IMR-90 (cell line): ENCODE measurements at regions not wholly inside any gene's neighbourhood (a gene's known extent, or its start where the extent isn't known, plus 50 kb on each side); places are given as distances from the start of the nearest gene placed in this dataset.

Experiments
- ATAC-seq: fragments of 200-7000 bp; cut with Tn5 transposase; 2 replicates; pipeline ENCODE4 v1.9.1; 2020; ENCODE audit warnings: low read depth, mild to moderate bottlenecking, moderate library complexity
- BruUV-seq: library from RNA; stranded (reverse); fragments of 400-500 nt; replicated peaks from 2 replicates; lab custom pipeline; 2021; lab: Mats Ljungman, UMichigan
- CTCF ChIA-PET: fragments of 300-600 bp; formaldehyde crosslinking; extraction: SDS; loops from one replicate; lab custom pipeline; 2021; ENCODE audit warnings: antibody characterized with exemption; lab: Yijun Ruan, JAX
- POLR2A ChIA-PET: fragments of 300-600 bp; sonication (Branson Sonifier 250); formaldehyde crosslinking; loops from one replicate; lab custom pipeline; 2022; ENCODE audit warnings: antibody characterized with exemption; ENCODE audit not compliant: unreplicated experiment; lab: Charles Lee
- DNase-seq: peaks from one replicate; pipeline ENCODE4 v3.0.0; 2013
- H2AFZ ChIP-seq: replicated peaks from 2 replicates; pipeline ENCODE3; 2013; ENCODE audit warnings: low read length, mild to moderate bottlenecking; ENCODE audit not compliant: poor library complexity
- H2AK5ac ChIP-seq: 2 replicates; pipeline ENCODE4 v1.6.1; 2013; ENCODE audit warnings: low read depth, low read length, inconsistent platforms
- H2AK9ac ChIP-seq: replicated peaks from 2 replicates; pipeline ENCODE3; 2013; ENCODE audit warnings: mild to moderate bottlenecking, low read depth, low read length, moderate library complexity; ENCODE audit not compliant: poor library complexity
- H2BK120ac ChIP-seq: 2 replicates; pipeline ENCODE4 v1.6.1; 2013; ENCODE audit warnings: low read depth, low read length, inconsistent platforms
- H2BK15ac ChIP-seq: 3 replicates; pipeline ENCODE4 v1.6.1; 2013; ENCODE audit warnings: low read depth, low read length, inconsistent platforms
- H2BK20ac ChIP-seq: 2 replicates; pipeline ENCODE4 v1.6.1; 2013; ENCODE audit warnings: low read depth, mild to moderate bottlenecking, inconsistent platforms, low read length, moderate library complexity
- H2BK5ac ChIP-seq: 2 replicates; pipeline ENCODE4 v1.6.1; 2013; ENCODE audit warnings: mild to moderate bottlenecking, low read depth, low read length, inconsistent platforms; ENCODE audit not compliant: poor library complexity, severe bottlenecking
- H3K14ac ChIP-seq: replicated peaks from 2 replicates; pipeline ENCODE4 v1.6.1; 2013; ENCODE audit warnings: low read depth, low read length, inconsistent platforms
- H3K18ac ChIP-seq: 2 replicates; pipeline ENCODE4 v1.6.1; 2013; ENCODE audit warnings: low read depth, low read length, control low read depth
- H3K23ac ChIP-seq: 2 replicates; pipeline ENCODE4 v1.6.1; 2013; ENCODE audit warnings: low read depth, low read length, inconsistent platforms
- H3K27ac ChIP-seq: 2 replicates; pipeline ENCODE4 v1.5.1; 2013; ENCODE audit warnings: mild to moderate bottlenecking, control low read depth, low read length; ENCODE audit not compliant: insufficient read depth
- H3K27me3 ChIP-seq: 2 replicates; pipeline ENCODE4 v1.6.1; 2013; ENCODE audit warnings: low read length; ENCODE audit not compliant: control insufficient read depth, insufficient read depth
- H3K36me3 ChIP-seq: 2 replicates; pipeline ENCODE4 v1.6.1; 2013; ENCODE audit warnings: low read length, mixed read lengths; ENCODE audit not compliant: control insufficient read depth, insufficient read depth
- H3K4ac ChIP-seq: 2 replicates; pipeline ENCODE4 v1.6.1; 2013; ENCODE audit warnings: low read depth, low read length, inconsistent platforms
- H3K4me1 ChIP-seq: 2 replicates; pipeline ENCODE4 v1.6.1; 2013; ENCODE audit warnings: low read length, mixed read lengths; ENCODE audit not compliant: control insufficient read depth, insufficient read depth
- H3K4me2 ChIP-seq: 2 replicates; pipeline ENCODE4 v1.6.1; 2013; ENCODE audit warnings: low read depth, mild to moderate bottlenecking, control low read depth, low read length, moderate library complexity
- H3K4me3 ChIP-seq: 2 replicates; pipeline ENCODE4 v1.5.1; 2013; ENCODE audit warnings: low read depth, mild to moderate bottlenecking, control low read depth, low read length, moderate library complexity; ENCODE audit not compliant: insufficient read depth
- H3K56ac ChIP-seq: 2 replicates; pipeline ENCODE4 v1.6.1; 2013; ENCODE audit warnings: low read length, inconsistent platforms; ENCODE audit not compliant: insufficient read depth; ENCODE audit errors: extremely low read depth
- H3K79me1 ChIP-seq, 2 experiments: 2 replicates each; pipeline ENCODE4 v1.6.1; 2013; ENCODE audit warnings: low read length in 2 of 2, inconsistent platforms in 1 of 2, low read depth in 1 of 2
- H3K9ac ChIP-seq: 2 replicates; pipeline ENCODE4 v1.6.1; 2013; ENCODE audit warnings: low read depth, low read length, control low read depth
- H3K9me1 ChIP-seq: 2 replicates; pipeline ENCODE4 v1.6.1; 2013; ENCODE audit warnings: low read length, inconsistent platforms; ENCODE audit not compliant: insufficient read depth
- H3K9me3 ChIP-seq: 2 replicates; pipeline ENCODE4 v1.6.1; 2013; ENCODE audit warnings: low read length; ENCODE audit not compliant: control insufficient read depth, insufficient read depth
- H4K20me1 ChIP-seq: 2 replicates; pipeline ENCODE4 v1.6.1; 2013; ENCODE audit warnings: low read length, inconsistent platforms; ENCODE audit not compliant: insufficient read depth
- H4K5ac ChIP-seq: 2 replicates; pipeline ENCODE4 v1.6.1; 2013; ENCODE audit warnings: mild to moderate bottlenecking, low read depth, low read length, control low read depth
- H4K8ac ChIP-seq, 2 experiments: 2 replicates each; pipeline ENCODE4 v1.6.1; 2013; ENCODE audit warnings: low read depth in 2 of 2, low read length in 2 of 2, control low read depth in 1 of 2, inconsistent platforms in 1 of 2
- H4K91ac ChIP-seq: 2 replicates; pipeline ENCODE4 v1.6.1; 2013; ENCODE audit warnings: low read depth, low read length, inconsistent platforms; ENCODE audit not compliant: insufficient read depth
- BHLHE40 ChIP-seq: fragments of 150-350 bp; IDR thresholded peaks from 2 replicates; pipeline ENCODE4 v1.6.1; 2016; ENCODE audit warnings: mild to moderate bottlenecking, low read depth, low read length
- CEBPB ChIP-seq: IDR thresholded peaks from 2 replicates; pipeline ENCODE4 v1.6.1; 2012; ENCODE audit warnings: low read depth, low read length, improper control_type of control experiment
- CHD1 ChIP-seq: IDR thresholded peaks from 2 replicates; pipeline ENCODE4 v1.6.1; 2012; ENCODE audit warnings: low read depth, low read length, improper control_type of control experiment
- CTCF ChIP-seq: conservative IDR thresholded peaks from 2 replicates; pipeline ENCODE4 v1.5.1; 2012; ENCODE audit warnings: mild to moderate bottlenecking, low read depth, low read length, improper control_type of control experiment
- ELK1 ChIP-seq: fragments of 150-350 bp; IDR thresholded peaks from 2 replicates; pipeline ENCODE4 v1.6.1; 2016; ENCODE audit warnings: low read depth, mild to moderate bottlenecking, low read length, moderate library complexity, borderline replicate concordance
- FOS ChIP-seq: fragments of 150-350 bp; IDR thresholded peaks from 2 replicates; pipeline ENCODE4 v1.6.1; 2016; ENCODE audit warnings: low read depth, low read length
- MAFK ChIP-seq: IDR thresholded peaks from 2 replicates; pipeline ENCODE4 v1.6.1; 2012; ENCODE audit warnings: low read depth, low read length, improper control_type of control experiment
- MAZ ChIP-seq: IDR thresholded peaks from 2 replicates; pipeline ENCODE4 v1.6.1; 2012; ENCODE audit warnings: low read depth, mild to moderate bottlenecking, low read length, improper control_type of control experiment, moderate library complexity, borderline replicate concordance
- MXI1 ChIP-seq: IDR thresholded peaks from 2 replicates; pipeline ENCODE4 v1.6.1; 2012; ENCODE audit warnings: low read depth, mild to moderate bottlenecking, low read length, moderate library complexity, borderline replicate concordance
- POLR2A ChIP-seq: IDR thresholded peaks from 2 replicates; pipeline ENCODE4 v1.6.1; 2012; ENCODE audit warnings: mild to moderate bottlenecking, low read depth, low read length
- RAD21 ChIP-seq: IDR thresholded peaks from 2 replicates; pipeline ENCODE4 v1.6.1; 2012; ENCODE audit warnings: low read length, improper control_type of control experiment
- RCOR1 ChIP-seq: IDR thresholded peaks from 2 replicates; pipeline ENCODE4 v1.6.1; 2012; ENCODE audit warnings: mild to moderate bottlenecking, low read length, improper control_type of control experiment; ENCODE audit not compliant: insufficient replicate concordance
- RFX5 ChIP-seq: IDR thresholded peaks from 2 replicates; pipeline ENCODE4 v1.8.0; 2012; ENCODE audit warnings: low read depth, mild to moderate bottlenecking, low read length, moderate library complexity
- SMC3 ChIP-seq: fragments of 150-350 bp; IDR thresholded peaks from 2 replicates; pipeline ENCODE4 v1.6.1; 2016; ENCODE audit warnings: low read depth, mild to moderate bottlenecking, antibody characterized with exemption, low read length, moderate library complexity
- USF2 ChIP-seq: fragments of 150-350 bp; IDR thresholded peaks from 2 replicates; pipeline ENCODE4 v1.6.1; 2017; ENCODE audit warnings: mild to moderate bottlenecking, antibody characterized with exemption, low read length, low read depth
- WGBS, 2 experiments: methylation state at CpG; one replicate each; pipeline versions ENCODE4 v1.1.5 to v1.1.7; 2013; ENCODE audit warnings: missing lambda C conversion rate in 2 of 2; ENCODE audit not compliant: insufficient read length in 1 of 2; ENCODE audit errors: extremely low coverage in 2 of 2; 5-methylcytosine and 5-hydroxymethylcytosine counted together
- dilution Hi-C: fragments of 300-500 bp; cut with HindIII; formaldehyde crosslinking; loops from one replicate; pipeline ENCODE4 v1.14.3; 2018; ENCODE audit warnings: low sequenced_read_pairs; ENCODE audit not compliant: unreplicated experiment
- in situ Hi-C: fragments of 300-500 bp; cut with MboI; formaldehyde crosslinking; loops from 3 replicates; pipeline ENCODE4 v1.14.3; 2019; ENCODE audit warnings: low sequenced_read_pairs, inconsistent platforms, mixed read lengths
- intact Hi-C: fragments of 100-400 bp; cut with micrococcal nuclease; formaldehyde crosslinking; loops from 2 replicates; pipeline ENCODE4 v1.10.0; 2022

GRCh38 chr15:39014682-39015081 lies 450.1 kb upstream of the RASGRP1 start:
- H3K79me1 ChIP-seq, result no peaks in the 10 kb centered on the region
- H3K9ac ChIP-seq, result no peak overlapping the region
- H3K27me3 ChIP-seq, result no peaks in the 10 kb centered on the region
- H3K4me2 ChIP-seq, result no peak overlapping the region
- ATAC-seq (no peak), DNase-seq (no peak)
- no peaks in the 10 kb centered on the region; the same call in 1 of the 2 replicates for H3K9me1 ChIP-seq
- TF ChIP-seq BHLHE40 (no peak), POLR2A (no peak), MAZ (no peak), CEBPB (no peak), FOS (no peak), RFX5 (no peak), RAD21 (no peak), MAFK (no peak), USF2 (no peak), ELK1 (no peak), CTCF (no peak), CHD1 (no peak), SMC3 (no peak), RCOR1 (no peak), MXI1 (no peak)
- peak overlapping the region; percentile 22; the same call in 1 of the 2 replicates for H3K18ac ChIP-seq
- H4K91ac ChIP-seq, result no peak overlapping the region
- H3K4me1 ChIP-seq, result peaks cover 2% of the 10 kb centered on the region; the same call in 1 of the 2 replicates
- peak overlapping the region; percentile 4; the same call in 1 of the 2 replicates for H2BK120ac ChIP-seq
- CTCF ChIA-PET, result no interaction called here
- H2AK9ac ChIP-seq, result no peak overlapping the region
- no TSS peak for BruUV-seq
- in situ Hi-C loops (no loop called here), intact Hi-C loops (no loop called here), dilution Hi-C loops (no loop called here)
- peak overlapping the region; percentile 63 for H2BK20ac ChIP-seq
- no CpG with 5 or more reads among the region's 1 CpG for WGBS, 2 experiments
- H3K4ac ChIP-seq, result no peak overlapping the region
- H2AFZ ChIP-seq, result no peak overlapping the region
- H2BK15ac ChIP-seq, result 0 out of 3 replicates have a peak overlapping the region, but pooled peaks have one; percentile 28
- peaks cover 4% of the 10 kb centered on the region for H3K9me3 ChIP-seq
- H3K56ac ChIP-seq, result no peak overlapping the region
- H2AK5ac ChIP-seq, result no peak overlapping the region
- no peak overlapping the region; a peak in 1 of 4 replicates for H4K8ac ChIP-seq
- H3K27ac ChIP-seq, result no peak overlapping the region
- no peak overlapping the region for H3K14ac ChIP-seq
- no peak overlapping the region for H2BK5ac ChIP-seq
- H4K20me1 ChIP-seq, result no peaks in the 10 kb centered on the region
- POLR2A ChIA-PET, result no interaction called here
- no peak overlapping the region for H3K4me3 ChIP-seq
- no peaks in the 10 kb centered on the region for H3K36me3 ChIP-seq
- no peak overlapping the region; the same call in 1 of the 2 replicates for H4K5ac ChIP-seq
- no peak overlapping the region for H3K23ac ChIP-seq
